H9 (cell line): ENCODE measurements at regions not wholly inside any gene's neighbourhood (a gene's known extent, or its start where the extent isn't known, plus 50 kb on each side); places are given as distances from the start of the nearest gene placed in this dataset.
A peak's percentile ranks its signal among the peaks of the same experiment; 100 is the strongest.

ENCODE experiments used
- DNase-seq: peaks from one replicate; pipeline ENCODE4 v3.0.0-alpha.2; 2017
- H2AFZ ChIP-seq: one replicate; pipeline ENCODE4 v1.6.1; 2013; ENCODE audit warnings: mild to moderate bottlenecking, low read length, control low read depth, moderate library complexity
- H2AK5ac ChIP-seq: 2 replicates; pipeline ENCODE4 v1.6.1; 2013; ENCODE audit warnings: low read length, control low read depth, mixed read lengths; ENCODE audit not compliant: insufficient read length
- H2BK120ac ChIP-seq: one replicate; pipeline ENCODE4 v1.6.1; 2013; ENCODE audit warnings: low read depth, mild to moderate bottlenecking, low read length, control low read depth, inconsistent platforms; ENCODE audit not compliant: poor library complexity, severe bottlenecking
- H2BK12ac ChIP-seq: 2 replicates; pipeline ENCODE4 v1.6.1; 2013; ENCODE audit warnings: low read length, control low read depth, mixed read lengths, low read depth; ENCODE audit not compliant: insufficient read length
- H2BK15ac ChIP-seq: 2 replicates; pipeline ENCODE4 v1.6.1; 2013; ENCODE audit warnings: low read depth, low read length, control low read depth
- H2BK20ac ChIP-seq: one replicate; pipeline ENCODE4 v1.6.1; 2013; ENCODE audit warnings: low read depth, mild to moderate bottlenecking, low read length, control low read depth, inconsistent platforms; ENCODE audit not compliant: poor library complexity, severe bottlenecking
- H2BK5ac ChIP-seq: 2 replicates; pipeline ENCODE4 v1.6.1; 2013; ENCODE audit warnings: low read length, control low read depth, mixed read lengths; ENCODE audit not compliant: insufficient read length
- H3K14ac ChIP-seq: 2 replicates; pipeline ENCODE4 v1.6.1; 2013; ENCODE audit warnings: low read length, control low read depth; ENCODE audit not compliant: insufficient read depth
- H3K18ac ChIP-seq: 2 replicates; pipeline ENCODE4 v1.6.1; 2013; ENCODE audit warnings: low read depth, mild to moderate bottlenecking, mixed read lengths, low read length, control low read depth; ENCODE audit not compliant: insufficient read length
- H3K23ac ChIP-seq: 2 replicates; pipeline ENCODE4 v1.6.1; 2013; ENCODE audit warnings: low read length, control low read depth, mixed read lengths, low read depth; ENCODE audit not compliant: insufficient read length
- H3K23me2 ChIP-seq: 2 replicates; pipeline ENCODE4 v1.6.1; 2013; ENCODE audit warnings: low read depth, mild to moderate bottlenecking, mixed read lengths, low read length, control low read depth; ENCODE audit not compliant: insufficient read length, poor library complexity, severe bottlenecking
- H3K27ac ChIP-seq: 2 replicates; pipeline ENCODE4 v1.5.1; 2013; ENCODE audit warnings: low read length, control low read depth, mixed read lengths, low read depth; ENCODE audit not compliant: insufficient read length
- H3K27me3 ChIP-seq: 2 replicates; pipeline ENCODE4 v1.6.1; 2013; ENCODE audit warnings: low read length, control low read depth, inconsistent platforms; ENCODE audit not compliant: insufficient read depth
- H3K4ac ChIP-seq: 2 replicates; pipeline ENCODE4 v1.6.1; 2013; ENCODE audit warnings: low read depth, mild to moderate bottlenecking, control low read depth, inconsistent platforms, low read length, moderate library complexity
- H3K4me1 ChIP-seq: 2 replicates; pipeline ENCODE4 v1.6.1; 2013; ENCODE audit warnings: low read length, control low read depth, inconsistent platforms; ENCODE audit not compliant: insufficient read depth
- H3K4me2 ChIP-seq: 2 replicates; pipeline ENCODE4 v1.6.1; 2013; ENCODE audit warnings: low read length, control low read depth, mixed read lengths; ENCODE audit not compliant: insufficient read length, insufficient read depth
- H3K56ac ChIP-seq: 2 replicates; pipeline ENCODE4 v1.6.1; 2013; ENCODE audit warnings: low read depth, mild to moderate bottlenecking, mixed read lengths, low read length, control low read depth; ENCODE audit not compliant: insufficient read length
- H3K79me1 ChIP-seq: 2 replicates; pipeline ENCODE4 v1.6.1; 2013; ENCODE audit warnings: low read depth, mild to moderate bottlenecking, moderate library complexity, low read length, control low read depth, inconsistent platforms; ENCODE audit not compliant: insufficient read depth, poor library complexity, severe bottlenecking
- H3K79me2 ChIP-seq: 2 replicates; pipeline ENCODE4 v1.6.1; 2013; ENCODE audit warnings: low read length, control low read depth, inconsistent platforms; ENCODE audit not compliant: insufficient read depth
- H3K9ac ChIP-seq: 2 replicates; pipeline ENCODE4 v1.6.1; 2013; ENCODE audit warnings: low read length, control low read depth, mixed read lengths; ENCODE audit not compliant: insufficient read length; ENCODE audit errors: extremely low read depth
- H3K9me3 ChIP-seq: one replicate; pipeline ENCODE4 v1.6.1; 2013; ENCODE audit warnings: low read depth, low read length, inconsistent platforms; ENCODE audit not compliant: control insufficient read depth
- H3T11ph ChIP-seq: one replicate; pipeline ENCODE4 v1.6.1; 2013; ENCODE audit warnings: mild to moderate bottlenecking, low read length, control low read depth, inconsistent platforms
- H4K20me1 ChIP-seq: one replicate; pipeline ENCODE4 v1.6.1; 2013; ENCODE audit not compliant: control insufficient read depth, insufficient read length, insufficient read depth
- H4K5ac ChIP-seq: 2 replicates; pipeline ENCODE4 v1.6.1; 2013; ENCODE audit warnings: low read depth, mild to moderate bottlenecking, mixed read lengths, low read length, control low read depth; ENCODE audit not compliant: insufficient read length
- H4K8ac ChIP-seq: replicated peaks from 2 replicates; pipeline ENCODE4 v1.6.1; 2013; ENCODE audit warnings: low read length, control low read depth, mixed read lengths, low read depth; ENCODE audit not compliant: insufficient read length
- H4K91ac ChIP-seq: 2 replicates; pipeline ENCODE4 v1.6.1; 2013; ENCODE audit warnings: low read depth, mild to moderate bottlenecking, moderate library complexity, mixed read lengths, low read length, control low read depth; ENCODE audit not compliant: insufficient read length
- H3K27ac Mint-ChIP-seq, 3 experiments: 2 replicates in 2 of 3; 3 replicates in 1 of 3; pipeline ENCODE4 v1.8.0; 2020 to 2021; ENCODE audit warnings: mixed read lengths in 3 of 3, mild to moderate bottlenecking in 1 of 3, moderate library complexity in 1 of 3
- H3K27me3 Mint-ChIP-seq: 2 replicates; pipeline ENCODE4 v1.8.0; 2021; ENCODE audit warnings: low read depth, mild to moderate bottlenecking, moderate library complexity, mixed read lengths
- H3K36me3 Mint-ChIP-seq, 3 experiments: 2 replicates in 2 of 3; 3 replicates in 1 of 3; pipeline ENCODE4 v1.8.0; 2020 to 2021; ENCODE audit warnings: low read depth in 3 of 3, mixed read lengths in 3 of 3; ENCODE audit not compliant: insufficient read depth in 1 of 3
- H3K4me1 Mint-ChIP-seq, 2 experiments: 2 replicates each; pipeline ENCODE4 v1.8.0; 2020; ENCODE audit warnings: mixed read lengths in 2 of 2
- H3K4me3 Mint-ChIP-seq, 2 experiments: 2 replicates in 1 of 2; 3 replicates in 1 of 2; pipeline ENCODE4 v1.8.0; 2020 to 2021; ENCODE audit warnings: mild to moderate bottlenecking in 2 of 2, mixed read lengths in 2 of 2, moderate library complexity in 1 of 2
- H3K9me3 Mint-ChIP-seq, 2 experiments: 2 replicates in 1 of 2; 3 replicates in 1 of 2; pipeline ENCODE4 v1.8.0; 2020; ENCODE audit warnings: mild to moderate bottlenecking in 2 of 2, mixed read lengths in 2 of 2, moderate library complexity in 1 of 2
- CTCF ChIP-seq: fragments of 200-600 bp; sonication (generic); conservative IDR thresholded peaks from 3 replicates; pipeline ENCODE4 v1.8.0; 2021; ENCODE audit warnings: antibody characterized with exemption, mild to moderate bottlenecking
- WGBS: extraction: QIAGEN DNeasy Blood & Tissue Kit; methylation state at CpG from one replicate; pipeline ENCODE4 v1.1.7; 2013; ENCODE audit warnings: missing lambda C conversion rate, low lambda C conversion rate, mixed read lengths; ENCODE audit not compliant: insufficient read length; ENCODE audit errors: extremely low coverage; 5-methylcytosine and 5-hydroxymethylcytosine counted together

- WGBS, result no CpG with 5 or more reads among the region's 12 CpGs
- no peak overlapping the region for H2AFZ ChIP-seq
- no peak overlapping the region for H2AK5ac ChIP-seq
- no peak overlapping the region for H3K4me3 Mint-ChIP-seq
- no peak overlapping the region for H2BK12ac ChIP-seq
- H3K4me1 Mint-ChIP-seq, result peaks cover 0 to 6% of the 10 kb centered on the region in 2 experiments; a peak in 2 of 4 replicates
- H3K4me2 ChIP-seq, result no peak overlapping the region
- H3K23ac ChIP-seq, result no peak overlapping the region
- no peaks in the 10 kb centered on the region for H3K23me2 ChIP-seq
- no peak overlapping the region for H2BK15ac ChIP-seq
- no peaks in the 10 kb centered on the region for H3K79me2 ChIP-seq
- no peak overlapping the region for H4K8ac ChIP-seq
- H3K36me3 Mint-ChIP-seq, result no peaks in the 10 kb centered on the region; a peak in 1 of 7 replicates
- H3K79me1 ChIP-seq, result no peaks in the 10 kb centered on the region
- TF ChIP-seq CTCF, result no peak
- H4K91ac ChIP-seq, result no peak overlapping the region
- no peak overlapping the region for H2BK120ac ChIP-seq
- no peak overlapping the region for H2BK5ac ChIP-seq
- H3K27ac ChIP-seq, result no peak overlapping the region
- H2BK20ac ChIP-seq, result no peak overlapping the region
- no peaks in the 10 kb centered on the region for H4K20me1 ChIP-seq
- no peak overlapping the region for H3T11ph ChIP-seq
- no peak overlapping the region for H3K14ac ChIP-seq
- peaks cover 6% of the 10 kb centered on the region; the same call in 1 of the 2 replicates for H3K27me3 Mint-ChIP-seq
- no peaks in the 10 kb centered on the region for H3K9me3 ChIP-seq
- no peaks in the 10 kb centered on the region for H3K27me3 ChIP-seq
- H4K5ac ChIP-seq, result no peak overlapping the region
- no peak overlapping the region for H3K4ac ChIP-seq
- H3K27ac Mint-ChIP-seq, result peak overlapping the region in 1 of 3 experiments; percentile 35; a peak in 1 of 7 replicates
- H3K4me1 ChIP-seq, result no peaks in the 10 kb centered on the region
- H3K9me3 Mint-ChIP-seq, result peaks cover 3 to 6% of the 10 kb centered on the region in 2 experiments; a peak in 3 of 5 replicates
- H3K56ac ChIP-seq, result no peak overlapping the region
- no peak for DNase-seq
- no peak overlapping the region for H3K9ac ChIP-seq
- H3K18ac ChIP-seq, result no peak overlapping the region
Measured at GRCh38 chr20:60363698-60364097, 405.5 kb downstream of the CDH26 start.
